ENCODE measurements at regions not wholly inside any gene's neighbourhood (a gene's known extent, or its start where the extent isn't known, plus 50 kb on each side); places are given as distances from the start of the nearest gene placed in this dataset.

- TF ChIP-seq CTCF (IDR thresholded peaks at IDR 0.05) (no peak), POLR2AphosphoS5 (IDR thresholded peaks at IDR 0.05; ENCODE audit: insufficient read depth in 1 of 2, low read depth in 1 of 2) (no peak), POLR2A (IDR thresholded peaks at IDR 0.05) (no peak)
Measured at GRCh38 chr6:9028086-9028485, 592.7 kb upstream of the SLC35B3 start.

Data from vagina (tissue), 2 donors.